Hippocampal formation (tissue), 2 donors: ENCODE measurements at regions not wholly inside any gene's neighbourhood (a gene's known extent, or its start where the extent isn't known, plus 50 kb on each side); places are given as distances from the start of the nearest gene placed in this dataset.

Experiments
- DNase-seq, 2 donors: peaks; one replicate each; lab custom pipeline; 2025; lab: John Stamatoyannopoulos, UW

DNA sequence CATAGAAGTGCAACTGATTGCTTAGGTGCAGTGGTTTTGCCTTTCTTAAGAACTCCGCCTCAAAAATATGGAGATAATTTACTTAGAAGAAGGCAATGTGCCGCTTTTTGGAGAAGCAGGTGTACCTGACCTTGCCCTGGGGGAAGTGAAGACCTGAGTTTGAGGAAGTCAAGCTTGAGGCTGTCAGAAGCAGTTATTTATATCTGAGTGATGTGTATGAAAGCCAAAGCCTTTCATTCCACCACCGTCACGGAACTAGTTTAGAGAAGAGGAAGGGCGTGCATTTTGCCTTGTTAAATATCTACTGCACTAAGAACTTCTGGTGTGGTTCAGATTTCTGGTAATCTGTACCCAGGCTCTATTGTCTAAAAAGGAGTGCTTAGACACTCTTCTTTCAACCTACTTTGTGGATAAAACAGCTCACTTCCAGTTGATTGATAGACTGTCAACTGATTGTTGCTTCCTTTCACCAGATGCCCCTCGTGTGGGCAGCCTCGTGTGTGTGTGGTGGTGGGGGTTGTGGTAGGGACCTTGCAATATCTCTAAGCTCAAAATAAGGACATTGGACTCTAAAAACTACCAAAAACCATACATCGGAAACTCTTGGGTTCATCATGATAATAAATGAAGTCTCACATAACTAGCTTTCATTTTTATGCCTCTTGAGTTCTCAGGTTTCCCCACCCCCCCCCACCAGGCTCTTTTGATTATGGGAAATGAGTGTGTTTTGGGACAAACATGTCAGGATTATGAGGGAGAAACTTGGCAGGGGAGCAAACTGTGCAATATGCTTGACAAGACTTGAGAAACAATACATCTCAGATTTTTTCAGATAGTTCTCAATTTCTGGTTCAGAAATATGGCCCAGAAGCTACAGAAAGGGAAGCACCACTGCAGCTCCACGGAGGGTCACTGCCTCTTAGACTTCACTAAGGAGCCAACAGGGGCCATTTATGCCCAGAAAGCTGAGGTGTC is 78.6 kb downstream of the ARF6 start:
- no peak for DNase-seq

- DNase-seq: no peak
Observed at GRCh38 chr14:49972131-49972671, 79.3 kb downstream of the ARF6 start.

GRCh38 chr14:49972823-49973222 is 79.9 kb downstream of the ARF6 start:
- DNase-seq: no peak

DNA sequence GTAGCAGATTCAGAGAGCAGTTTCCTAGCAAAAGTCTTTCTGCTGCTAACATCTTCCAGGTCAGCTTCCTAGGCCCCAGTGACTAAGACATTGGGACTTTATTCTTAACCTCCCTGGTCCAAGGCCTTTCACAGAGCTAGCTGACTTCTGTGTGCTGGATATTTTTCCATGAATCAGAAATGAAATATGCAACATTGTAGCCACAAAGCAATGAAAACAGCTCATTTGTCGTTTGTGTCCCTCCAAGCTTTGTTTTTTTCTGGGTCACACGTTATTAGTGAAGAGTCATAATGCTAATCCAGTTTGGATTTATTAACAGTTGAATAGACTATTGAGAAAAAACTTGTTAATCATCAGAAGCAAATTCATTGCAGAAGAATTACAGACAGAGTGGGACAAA is 82.4 kb downstream of the ARF6 start:
- DNase-seq: no peak

DNA sequence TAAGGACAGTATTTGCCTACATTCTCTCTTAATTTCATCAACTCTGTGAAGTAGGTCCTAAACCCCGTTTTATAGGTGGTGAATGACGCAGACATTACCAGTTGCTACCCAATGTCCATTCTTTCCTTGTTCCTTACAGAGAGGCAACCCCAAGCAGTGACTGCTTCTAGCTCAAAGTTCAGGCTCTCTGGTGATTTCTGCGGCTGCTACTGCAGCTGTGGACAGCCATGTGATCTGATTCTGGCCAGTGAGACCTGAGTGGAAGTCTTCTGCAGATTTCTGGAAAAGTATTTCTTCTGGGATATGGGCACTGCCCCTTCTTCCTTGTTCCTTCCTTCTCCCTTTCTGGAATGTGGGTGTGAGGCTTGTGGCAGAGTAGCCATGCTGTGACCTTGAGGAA is 82.9 kb downstream of the ARF6 start:
- DNase-seq: no peak

- DNase-seq: no peak
Observed at GRCh38 chr14:49977126-49977841, 84.4 kb downstream of the ARF6 start.

DNA sequence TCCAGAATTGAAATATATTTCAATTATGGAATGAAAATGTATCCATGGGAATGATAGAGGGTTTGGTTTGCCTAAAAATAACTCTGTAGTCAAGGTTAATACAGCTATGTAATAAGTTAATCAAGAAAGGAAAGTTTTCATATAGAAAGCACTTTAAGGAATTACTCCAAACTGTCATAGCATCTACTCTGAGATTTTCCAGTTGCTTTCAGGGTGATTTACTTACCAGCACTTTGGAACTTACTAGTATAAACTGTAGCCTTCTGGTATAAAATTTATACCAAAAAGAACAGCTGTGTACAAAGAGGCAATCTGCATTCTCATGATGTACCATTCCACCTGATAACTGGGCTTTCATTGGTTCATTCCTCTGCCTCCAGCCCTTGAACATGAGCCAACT is 87.1 kb downstream of the ARF6 start:
- DNase-seq: no peak

DNA sequence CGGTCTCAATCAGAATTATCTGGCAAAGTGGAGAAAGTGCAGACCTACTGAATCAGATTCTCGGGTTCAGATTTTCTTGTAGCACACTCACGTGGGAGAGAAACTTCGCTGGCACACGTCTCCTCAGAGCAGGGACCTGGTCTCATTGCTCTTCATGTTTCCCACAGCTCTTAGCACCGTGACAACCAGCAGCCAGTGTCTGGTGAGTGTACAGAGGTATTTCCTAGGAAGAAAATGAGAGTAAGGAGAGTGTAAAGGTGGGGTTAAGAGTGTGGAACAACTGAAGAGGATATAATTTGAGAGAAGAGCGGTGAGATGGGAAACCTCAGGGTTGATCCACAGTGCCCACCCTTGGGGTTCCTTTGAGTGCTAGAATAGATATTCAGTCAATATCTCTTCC is 89.2 kb downstream of the ARF6 start:
- no peak for DNase-seq

DNA sequence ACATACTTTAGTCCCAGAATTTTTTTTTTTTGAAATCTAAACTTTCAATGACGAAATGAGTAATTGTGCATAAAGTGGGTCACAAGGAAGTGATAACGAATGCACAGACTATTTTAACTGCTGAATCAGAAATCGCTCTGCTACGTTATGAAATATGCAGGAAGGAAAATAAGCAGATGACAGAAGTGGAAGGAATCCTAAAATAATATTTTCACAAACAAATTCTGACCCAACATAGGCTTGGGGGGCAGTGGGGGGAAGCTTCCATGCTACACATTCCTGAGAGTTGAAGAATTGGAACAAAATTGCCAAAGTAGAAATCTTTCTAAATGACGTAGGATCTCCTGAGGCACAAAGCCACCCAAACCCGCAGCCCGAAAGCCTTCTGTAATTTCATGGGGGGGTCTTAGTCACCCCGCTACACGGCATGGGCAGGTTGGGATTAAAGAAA is 89.6 kb downstream of the ARF6 start:
- DNase-seq: no peak

DNA sequence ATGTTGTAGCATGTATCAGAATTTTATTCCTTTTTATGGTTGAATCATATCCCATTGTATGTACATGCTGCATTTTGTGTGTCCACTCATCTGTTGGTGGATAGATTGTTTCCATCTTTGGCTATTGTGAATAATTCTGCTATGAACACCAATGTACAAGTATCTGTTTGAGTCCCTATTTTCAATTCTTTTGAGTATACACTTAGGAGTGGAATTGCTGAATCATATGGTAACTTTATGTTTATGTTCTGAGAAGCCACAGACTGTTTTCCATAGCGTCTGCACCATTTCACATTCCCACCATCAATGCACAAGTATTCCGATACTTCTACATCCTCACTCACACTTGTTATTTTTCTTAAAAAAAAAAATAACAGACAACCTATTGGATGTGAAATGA is 91.5 kb downstream of the ARF6 start:
- no peak for DNase-seq

- no peak for DNase-seq
Observed at GRCh38 chr14:49986343-49987014, 93.6 kb downstream of the ARF6 start.

DNA sequence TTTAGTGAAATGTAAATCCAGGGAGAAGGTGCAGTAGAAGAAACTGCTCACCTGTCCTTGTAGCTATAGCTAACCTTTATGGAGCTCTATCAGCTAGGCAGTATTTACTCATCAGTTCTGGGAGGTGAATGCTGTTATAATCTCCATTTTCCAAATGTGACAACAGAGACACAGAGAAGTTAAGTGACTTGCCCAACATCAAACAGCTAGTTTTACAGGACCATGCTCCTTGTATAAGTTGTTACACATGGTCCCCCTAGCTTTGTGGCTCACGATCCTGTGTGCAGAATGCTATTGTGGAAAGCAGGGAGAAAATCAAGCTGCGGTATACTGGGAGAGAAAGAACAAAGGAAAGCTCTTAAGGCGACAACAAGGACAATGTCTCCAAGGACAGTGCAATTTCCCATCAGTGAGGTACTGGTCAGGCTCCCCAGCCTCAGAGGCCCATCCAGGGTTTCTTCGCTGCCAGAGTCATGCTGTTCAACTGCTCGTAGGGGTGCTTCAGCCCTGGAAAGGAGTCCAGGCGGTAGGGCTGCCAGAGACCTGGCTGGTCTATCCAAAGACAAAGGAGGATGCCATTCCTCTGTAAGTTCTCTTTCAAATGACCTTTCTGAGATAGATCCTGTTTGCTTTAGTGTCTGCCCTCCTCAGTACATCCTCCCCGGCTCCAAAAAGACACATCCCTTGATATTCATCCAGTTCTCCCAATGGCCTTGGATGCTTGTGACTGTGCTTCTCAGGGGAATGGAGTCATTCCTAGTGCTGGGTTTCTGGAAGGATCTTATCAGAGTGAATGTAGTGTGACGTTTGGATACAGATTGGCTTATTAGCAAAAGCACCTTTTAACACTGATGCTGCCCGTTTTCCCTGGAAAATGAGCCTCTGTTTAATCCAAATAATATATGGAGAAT is 95.5 kb downstream of the ARF6 start:
- no peak for DNase-seq

GRCh38 chr14:49989966-49990365 is 97.1 kb downstream of the ARF6 start:
- DNase-seq: no peak

GRCh38 chr14:49991491-49991890 is 98.6 kb downstream of the ARF6 start:
- no peak for DNase-seq

GRCh38 chr14:49992036-49992435 is 99.2 kb downstream of the ARF6 start:
- no peak for DNase-seq

DNA sequence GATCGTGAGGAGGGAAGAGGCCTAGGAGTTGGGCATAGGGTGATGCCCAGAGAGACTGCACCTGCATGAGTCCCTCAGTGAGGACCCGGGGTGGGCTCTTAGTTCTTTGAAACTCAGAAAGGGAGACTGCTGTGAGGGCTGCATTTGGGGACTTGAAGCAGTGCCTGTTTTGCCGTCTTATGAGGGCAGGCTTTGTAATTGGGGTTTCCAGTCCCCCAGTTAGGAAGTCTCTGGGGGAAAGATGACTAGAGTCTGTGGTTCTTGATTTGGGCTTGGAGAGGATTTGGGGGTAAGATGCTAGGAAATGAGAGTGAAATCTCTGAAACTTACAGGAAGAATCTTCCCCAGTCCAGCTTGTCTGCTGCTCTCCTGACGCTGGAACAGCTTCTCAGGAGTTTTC is 99.6 kb downstream of the ARF6 start:
- no peak for DNase-seq

DNA sequence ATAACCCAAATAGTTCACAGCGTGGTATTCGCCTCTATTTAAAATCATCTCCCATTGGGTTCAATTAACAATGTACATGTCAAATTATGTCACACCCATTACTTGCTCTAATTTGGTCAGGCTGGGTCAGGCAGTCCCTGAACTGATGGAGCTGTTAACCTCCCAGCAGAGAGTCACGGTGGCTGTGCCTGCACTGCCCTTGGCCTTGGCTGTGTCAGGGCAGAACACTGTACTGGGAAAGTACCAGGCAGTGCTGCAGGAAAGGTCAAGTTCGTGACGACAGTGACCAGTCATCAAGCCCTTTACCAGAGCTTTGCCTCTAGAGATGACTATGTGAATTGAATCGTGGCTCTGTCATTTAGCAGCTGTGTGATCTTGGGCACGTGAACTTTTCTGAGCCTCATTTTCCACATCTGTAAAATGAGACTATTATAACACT is 100.0 kb downstream of the ARF6 start:
- no peak for DNase-seq

DNA sequence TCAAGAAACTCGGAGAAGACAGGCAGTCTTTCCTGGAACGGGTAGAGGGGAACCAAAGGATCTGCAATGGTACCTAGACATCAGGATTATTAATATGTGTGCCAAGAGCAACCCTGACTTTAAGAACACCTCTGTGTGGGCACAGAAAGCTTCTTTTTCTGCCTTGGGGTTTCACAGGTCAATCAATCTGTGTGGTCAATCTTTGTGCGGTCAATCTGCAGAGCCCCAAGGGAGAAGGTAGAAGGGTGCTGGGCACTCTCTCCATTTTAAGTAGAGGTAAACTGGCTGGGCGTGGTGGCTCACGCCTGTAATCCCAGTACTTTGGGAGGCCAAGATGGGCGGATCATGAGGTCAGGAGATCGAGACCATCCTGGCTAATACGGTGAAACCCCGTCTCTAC is 100.7 kb downstream of the ARF6 start:
- DNase-seq: no peak

DNA sequence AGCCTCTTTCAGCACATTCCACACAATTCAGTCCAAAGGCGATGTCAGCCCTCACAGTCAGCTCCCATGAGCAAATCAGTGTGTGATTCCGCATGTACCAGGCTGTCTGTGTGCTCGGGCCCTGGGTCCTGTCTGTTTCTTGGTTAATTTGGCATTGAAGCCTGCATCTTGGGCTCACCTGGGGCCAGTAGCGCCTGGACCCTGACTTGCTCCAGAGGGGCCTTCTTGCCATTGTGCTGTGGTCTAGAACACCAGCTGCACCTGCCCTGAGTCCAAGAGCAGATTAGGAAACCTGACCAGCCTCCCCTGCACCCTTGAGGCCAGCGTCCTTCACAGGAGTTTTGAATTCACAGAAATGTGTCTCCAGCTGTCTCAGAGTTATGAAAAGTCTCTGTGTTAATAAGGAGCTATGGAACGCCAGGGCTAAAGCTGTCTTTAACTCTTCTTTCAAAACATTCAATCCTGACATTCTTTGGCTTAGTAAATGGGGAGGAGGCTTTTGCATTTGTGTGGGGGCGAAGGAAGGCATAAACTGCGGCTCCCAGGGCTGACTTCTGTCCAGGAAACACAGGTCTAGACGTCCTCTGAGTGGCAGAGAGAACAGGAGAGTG is 102.2 kb downstream of the ARF6 start:
- DNase-seq: no peak

DNA sequence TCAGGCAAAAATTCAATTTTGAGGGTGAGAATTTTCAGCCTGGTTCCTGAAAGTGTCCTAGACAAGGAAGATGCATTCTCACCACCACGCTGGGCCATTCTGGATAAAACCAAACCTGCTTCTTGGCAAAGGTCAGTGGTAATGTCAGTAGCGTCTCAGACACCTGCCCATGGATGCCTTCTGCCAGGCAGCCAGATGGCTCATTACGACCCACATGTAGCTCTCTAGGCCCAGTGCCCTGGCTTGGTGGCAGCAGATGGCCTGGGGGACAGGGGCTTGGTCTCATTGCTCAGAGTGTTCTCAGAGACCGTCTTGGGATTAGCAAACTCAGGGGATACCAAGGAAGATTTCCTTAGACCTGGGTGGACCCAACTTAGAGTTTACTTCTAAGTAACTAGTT is 105.1 kb downstream of the ARF6 start:
- DNase-seq: no peak
